ENCODE measurements at regions not wholly inside any gene's neighbourhood (a gene's known extent, or its start where the extent isn't known, plus 50 kb on each side); places are given as distances from the start of the nearest gene placed in this dataset.

GRCh38 chr5:123787635-123788034 lies 275.7 kb downstream of the CSNK1G3 start:
- Histone ChIP-seq H3K27me3 (no peaks in the 10 kb centered on the region), H3K4me3 (no peak overlapping the region), H3K9me3 (no peaks in the 10 kb centered on the region), H3K36me3 (ENCODE audit: low read depth, missing control alignments) (no peaks in the 10 kb centered on the region), H3K4me1 (no peaks in the 10 kb centered on the region), H3K27ac (no peak overlapping the region)
- no peak for DNase-seq
- intact Hi-C loops (cut with DNase I; ENCODE audit: low total_unique reads): no loop called here
- no peak for TF ChIP-seq CTCF (IDR thresholded peaks at IDR 0.05)
- TF ChIP-seq POLR2A (IDR thresholded peaks at IDR 0.05): no peak

DNA sequence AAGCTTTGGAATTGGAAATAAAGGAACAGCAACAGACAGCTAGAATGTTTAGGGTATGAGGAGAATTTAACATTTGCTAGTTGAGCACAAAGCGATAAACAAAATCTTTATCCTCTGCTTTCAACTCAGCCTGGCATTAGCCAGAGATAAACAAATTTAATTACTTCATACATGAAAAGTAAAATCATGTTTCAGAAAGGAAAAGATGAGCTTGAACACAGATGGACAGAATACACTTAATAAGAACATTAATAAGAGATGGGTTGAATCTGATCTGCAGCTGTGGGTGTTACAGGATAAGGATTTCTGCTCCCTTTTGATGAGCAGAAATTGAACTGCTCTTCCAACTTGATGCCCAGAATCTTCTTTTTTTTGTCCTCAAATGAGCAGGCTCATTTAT lies 275.2 kb downstream of the CSNK1G3 start:
- Histone ChIP-seq H3K4me3 (no peak overlapping the region), H3K9me3 (no peaks in the 10 kb centered on the region), H3K27ac (no peak overlapping the region), H3K36me3 (ENCODE audit: low read depth, missing control alignments) (no peaks in the 10 kb centered on the region), H3K4me1 (no peaks in the 10 kb centered on the region), H3K27me3 (no peaks in the 10 kb centered on the region)
- DNase-seq: no peak
- WGBS, 2 donors: 88 to 98% methylated on average over 1 of the region's 1 CpG
- intact Hi-C loops (cut with DNase I; ENCODE audit: low total_unique reads): no loop called here
- TF ChIP-seq CTCF (IDR thresholded peaks at IDR 0.05) (no peak), POLR2A (IDR thresholded peaks at IDR 0.05) (no peak)

DNA sequence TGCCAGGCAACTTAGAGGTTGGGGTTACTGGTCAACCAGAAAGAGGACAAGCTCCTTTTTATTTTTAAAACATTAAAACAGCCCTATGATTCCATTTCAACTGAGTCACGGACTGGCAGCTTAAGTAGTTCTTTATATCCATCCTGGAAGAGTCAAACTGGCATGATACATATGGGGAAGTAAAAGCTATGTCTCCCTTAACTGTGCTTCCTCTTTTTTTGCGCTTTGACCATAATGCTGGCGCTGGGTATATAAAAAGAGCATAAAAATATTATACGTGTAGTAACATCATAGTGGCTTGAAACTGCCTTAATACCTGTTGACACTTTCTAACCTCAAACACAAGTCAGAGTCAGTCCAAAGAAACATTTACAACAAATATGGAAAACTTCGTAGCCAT lies 274.4 kb downstream of the CSNK1G3 start:
- no peaks in the 10 kb centered on the region for H3K27me3 ChIP-seq
- no peaks in the 10 kb centered on the region for H3K4me1 ChIP-seq
- 86 to 89% methylated on average over 5 of the region's 5 CpGs for WGBS, 2 donors
- no peak overlapping the region for H3K4me3 ChIP-seq
- no peak overlapping the region for H3K27ac ChIP-seq
- TF ChIP-seq CTCF (IDR thresholded peaks at IDR 0.05) (no peak), POLR2A (IDR thresholded peaks at IDR 0.05) (no peak)
- no peak for DNase-seq
- H3K9me3 ChIP-seq: no peaks in the 10 kb centered on the region
- no peaks in the 10 kb centered on the region for H3K36me3 ChIP-seq (ENCODE audit: low read depth, missing control alignments)
- intact Hi-C loops (cut with DNase I; ENCODE audit: low total_unique reads): no loop called here

- TF ChIP-seq POLR2A (IDR thresholded peaks at IDR 0.05) (no peak), CTCF (IDR thresholded peaks at IDR 0.05) (no peak)
- Histone ChIP-seq H3K9me3 (no peaks in the 10 kb centered on the region), H3K4me3 (no peak overlapping the region), H3K4me1 (no peaks in the 10 kb centered on the region), H3K36me3 (ENCODE audit: low read depth, missing control alignments) (no peaks in the 10 kb centered on the region), H3K27ac (no peak overlapping the region), H3K27me3 (no peaks in the 10 kb centered on the region)
- DNase-seq: no peak
- intact Hi-C loops (cut with DNase I; ENCODE audit: low total_unique reads): no loop called here
- 33 to 39% methylated on average over 5 of the region's 5 CpGs for WGBS, 2 donors
These were observed 273.4 kb downstream of the CSNK1G3 start for GRCh38 chr5:123785162-123786071.

GRCh38 chr5:123783421-123783820 lies 271.4 kb downstream of the CSNK1G3 start:
- Histone ChIP-seq H3K36me3 (ENCODE audit: low read depth, missing control alignments) (no peaks in the 10 kb centered on the region), H3K9me3 (no peaks in the 10 kb centered on the region), H3K27me3 (no peaks in the 10 kb centered on the region), H3K4me3 (no peak overlapping the region), H3K4me1 (no peaks in the 10 kb centered on the region), H3K27ac (no peak overlapping the region)
- DNase-seq: no peak
- TF ChIP-seq POLR2A (IDR thresholded peaks at IDR 0.05) (no peak), CTCF (IDR thresholded peaks at IDR 0.05) (no peak)
- intact Hi-C loops (cut with DNase I; ENCODE audit: low total_unique reads): no loop called here
- WGBS, 2 donors: 79 to 83% methylated on average over 1 of the region's 1 CpG
